ENCODE measurements at regions not wholly inside any gene's neighbourhood (a gene's known extent, or its start where the extent isn't known, plus 50 kb on each side); places are given as distances from the start of the nearest gene placed in this dataset.

- in situ Hi-C loops (cut with MboI; ENCODE audit: low sequenced_read_pairs), result no loop called here
These were observed 394.1 kb upstream of the GRIA1 start for GRCh38 chr5:153096381-153096780.

- in situ Hi-C loops (cut with MboI; ENCODE audit: low sequenced_read_pairs), result no loop called here
These were observed 391.1 kb upstream of the GRIA1 start for GRCh38 chr5:153099328-153099727.

- in situ Hi-C loops (cut with MboI; ENCODE audit: low sequenced_read_pairs), result no loop called here
These were observed 389.0 kb upstream of the GRIA1 start for GRCh38 chr5:153101235-153102180.

- in situ Hi-C loops (cut with MboI; ENCODE audit: low sequenced_read_pairs), result no loop called here
These were observed 373.6 kb upstream of the GRIA1 start for GRCh38 chr5:153116916-153117315.

GRCh38 chr5:153118018-153118417 is 372.5 kb upstream of the GRIA1 start:
- in situ Hi-C loops (cut with MboI; ENCODE audit: low sequenced_read_pairs), result no loop called here

- in situ Hi-C loops (cut with MboI; ENCODE audit: low sequenced_read_pairs), result no loop called here
These were observed 368.1 kb upstream of the GRIA1 start for GRCh38 chr5:153122403-153122802.

- in situ Hi-C loops (cut with MboI; ENCODE audit: low sequenced_read_pairs), result no loop called here
These were observed 360.2 kb upstream of the GRIA1 start for GRCh38 chr5:153130296-153130695.

GRCh38 chr5:153135411-153135810 is 355.1 kb upstream of the GRIA1 start:
- in situ Hi-C loops (cut with MboI; ENCODE audit: low sequenced_read_pairs), result no loop called here

- in situ Hi-C loops (cut with MboI; ENCODE audit: low sequenced_read_pairs), result no loop called here
These were observed 353.4 kb upstream of the GRIA1 start for GRCh38 chr5:153136910-153137614.

- in situ Hi-C loops (cut with MboI; ENCODE audit: low sequenced_read_pairs), result no loop called here
These were observed 342.4 kb upstream of the GRIA1 start for GRCh38 chr5:153147891-153148623.

GRCh38 chr5:153148624-153148976 is 341.9 kb upstream of the GRIA1 start:
- in situ Hi-C loops (cut with MboI; ENCODE audit: low sequenced_read_pairs), result no loop called here

- in situ Hi-C loops (cut with MboI; ENCODE audit: low sequenced_read_pairs), result no loop called here
These were observed 338.9 kb upstream of the GRIA1 start for GRCh38 chr5:153151558-153151957.

- in situ Hi-C loops (cut with MboI; ENCODE audit: low sequenced_read_pairs), result no loop called here
These were observed 337.4 kb upstream of the GRIA1 start for GRCh38 chr5:153153086-153153485.

- in situ Hi-C loops (cut with MboI; ENCODE audit: low sequenced_read_pairs), result no loop called here
These were observed 333.3 kb upstream of the GRIA1 start for GRCh38 chr5:153157156-153157555.

- in situ Hi-C loops (cut with MboI; ENCODE audit: low sequenced_read_pairs), result no loop called here
These were observed 331.9 kb upstream of the GRIA1 start for GRCh38 chr5:153158608-153159007.

GRCh38 chr5:153159616-153160015 is 330.9 kb upstream of the GRIA1 start:
- in situ Hi-C loops (cut with MboI; ENCODE audit: low sequenced_read_pairs), result no loop called here

GRCh38 chr5:153168241-153168640 is 322.2 kb upstream of the GRIA1 start:
- in situ Hi-C loops (cut with MboI; ENCODE audit: low sequenced_read_pairs), result no loop called here

- in situ Hi-C loops (cut with MboI; ENCODE audit: low sequenced_read_pairs), result no loop called here
These were observed 303.0 kb upstream of the GRIA1 start for GRCh38 chr5:153187503-153187902.

- in situ Hi-C loops (cut with MboI; ENCODE audit: low sequenced_read_pairs), result no loop called here
These were observed 284.1 kb upstream of the GRIA1 start for GRCh38 chr5:153206361-153206760.

GRCh38 chr5:153209016-153209415 is 281.5 kb upstream of the GRIA1 start:
- in situ Hi-C loops (cut with MboI; ENCODE audit: low sequenced_read_pairs), result no loop called here

GRCh38 chr5:153209687-153210086 is 280.8 kb upstream of the GRIA1 start:
- in situ Hi-C loops (cut with MboI; ENCODE audit: low sequenced_read_pairs), result no loop called here

Data from HL-60/S4 (cell line).